Keratinocyte (primary cell): ENCODE measurements at regions not wholly inside any gene's neighbourhood (a gene's known extent, or its start where the extent isn't known, plus 50 kb on each side); places are given as distances from the start of the nearest gene placed in this dataset.

Source experiments
- DNase-seq: peaks from one replicate; pipeline ENCODE4 v3.0.0-alpha.2; 2011; ENCODE audit warnings: low read depth, missing footprints, low spot score
- FAIRE-seq: peaks from 2 replicates; lab custom pipeline; 2011; peaks lifted over from hg19 to GRCh38; lab: Jason Lieb, UNC
- H2AFZ ChIP-seq: 2 replicates; pipeline ENCODE4 v1.6.0; 2012; ENCODE audit warnings: low read length, control low read depth, inconsistent platforms; ENCODE audit not compliant: control insufficient read depth
- H3K27ac ChIP-seq: 2 replicates; pipeline ENCODE4 v1.5.1; 2011; ENCODE audit warnings: low read length; ENCODE audit not compliant: control insufficient read depth, insufficient read depth
- H3K27me3 ChIP-seq: 3 replicates; pipeline ENCODE4 v1.6.0; 2011; ENCODE audit warnings: low read length; ENCODE audit not compliant: control insufficient read depth, insufficient read depth; ENCODE audit errors: extremely low read depth
- H3K36me3 ChIP-seq, 2 experiments: 2 replicates in 1 of 2; 3 replicates in 1 of 2; pipeline ENCODE4 v1.5.1; 2011; ENCODE audit warnings: low read length in 2 of 2, mild to moderate bottlenecking in 1 of 2; ENCODE audit not compliant: control insufficient read depth in 2 of 2, insufficient read depth in 2 of 2; ENCODE audit errors: extremely low read depth in 1 of 2
- H3K4me1 ChIP-seq: 3 replicates; pipeline ENCODE4 v1.5.1; 2011; ENCODE audit warnings: low read length; ENCODE audit not compliant: control insufficient read depth, insufficient read depth; ENCODE audit errors: extremely low read depth
- H3K4me2 ChIP-seq: 3 replicates; pipeline ENCODE4 v1.6.0; 2011; ENCODE audit warnings: low read depth, low read length; ENCODE audit not compliant: control insufficient read depth, insufficient read depth; ENCODE audit errors: extremely low read depth
- H3K4me3 ChIP-seq, 3 experiments: fragments of 200-600 bp in 1 of 3; sonication (generic) in 1 of 3; 2 replicates in 2 of 3; 3 replicates in 1 of 3; pipeline ENCODE4 v1.5.1; 2011 to 2016; ENCODE audit warnings: low read length in 3 of 3, mild to moderate bottlenecking in 3 of 3, control low read depth in 2 of 3, inconsistent platforms in 1 of 3, low read depth in 1 of 3, mixed read lengths in 1 of 3, mixed run types in 1 of 3, moderate library complexity in 1 of 3; ENCODE audit not compliant: control insufficient read depth in 2 of 3, insufficient read depth in 2 of 3; ENCODE audit errors: extremely low read depth in 1 of 3
- H3K79me2 ChIP-seq: 2 replicates; pipeline ENCODE4 v1.6.0; 2012; ENCODE audit warnings: low read length; ENCODE audit not compliant: control insufficient read depth, insufficient read depth
- H3K9ac ChIP-seq: 3 replicates; pipeline ENCODE4 v1.6.0; 2011; ENCODE audit warnings: low read length; ENCODE audit not compliant: control insufficient read depth, insufficient read depth; ENCODE audit errors: extremely low read depth
- H3K9me1 ChIP-seq: 3 replicates; pipeline ENCODE4 v1.6.0; 2011; ENCODE audit warnings: low read length; ENCODE audit not compliant: control insufficient read depth, insufficient read depth; ENCODE audit errors: extremely low read depth
- H3K9me3 ChIP-seq: 2 replicates; pipeline ENCODE4 v1.5.1; 2012; ENCODE audit warnings: low read depth, low read length; ENCODE audit not compliant: control insufficient read depth
- H4K20me1 ChIP-seq: 3 replicates; pipeline ENCODE4 v1.6.0; 2011; ENCODE audit warnings: low read length; ENCODE audit not compliant: control insufficient read depth, insufficient read depth; ENCODE audit errors: extremely low read depth
- CTCF ChIP-seq, 3 experiments: IDR thresholded peaks in 1 of 3; conservative IDR thresholded peaks in 1 of 3; optimal IDR thresholded peaks in 1 of 3; 2 replicates in 2 of 3; 3 replicates in 1 of 3; pipeline versions ENCODE3 to v1.5.1; 2011; ENCODE audit warnings: low read length in 3 of 3, mild to moderate bottlenecking in 3 of 3, moderate library complexity in 2 of 3, control low read depth in 1 of 3, inconsistent platforms in 1 of 3; ENCODE audit not compliant: insufficient read depth in 2 of 3; ENCODE audit errors: extremely low read depth in 1 of 3
- EZH2 ChIP-seq: IDR thresholded peaks from one replicate; pipeline ENCODE4 v1.6.1; 2012; ENCODE audit warnings: inconsistent platforms, mild to moderate bottlenecking, low read length, moderate library complexity
- dilution Hi-C: fragments of 300-500 bp; cut with MboI; formaldehyde crosslinking; loops from one replicate; pipeline ENCODE4 v1.7.0; 2020; ENCODE audit warnings: low sequenced_read_pairs; ENCODE audit not compliant: extremely low pct_ligation_motif_present

- Histone ChIP-seq H4K20me1 (no peaks in the 10 kb centered on the region), H2AFZ (no peak overlapping the region), H3K9ac (no peak overlapping the region), H3K36me3 (no peaks in the 10 kb centered on the region), H3K9me3 (no peaks in the 10 kb centered on the region), H3K9me1 (no peaks in the 10 kb centered on the region), H3K4me1 (peaks cover 3% of the 10 kb centered on the region), H3K4me2 (no peak overlapping the region), H3K27ac (no peak overlapping the region), H3K27me3 (no peaks in the 10 kb centered on the region), H3K79me2 (no peaks in the 10 kb centered on the region), H3K4me3 (no peak overlapping the region)
- FAIRE-seq: no peak
- TF ChIP-seq CTCF (optimal IDR thresholded peaks at IDR 0.05 in 1 of 3, IDR thresholded peaks at IDR 0.05 in 1 of 3, conservative IDR thresholded peaks at IDR 0.05 in 1 of 3; ENCODE audit: extremely low read depth in 1 of 3, insufficient read depth in 2 of 3, low read length in 3 of 3) (no peak), EZH2 (no peak)
- DNase-seq: no peak
- dilution Hi-C loops: no loop called here
Measured at GRCh38 chr2:120600335-120600734, 135.3 kb upstream of the GLI2 start.

- no peak for FAIRE-seq
Measured at GRCh38 chr2:120600786-120601185, 134.9 kb upstream of the GLI2 start.

More at GRCh38 chr2:120600786-120601185, 134.9 kb upstream of the GLI2 start:
- Histone ChIP-seq H3K36me3 (no peaks in the 10 kb centered on the region), H3K4me3 (no peak overlapping the region), H3K27me3 (no peaks in the 10 kb centered on the region), H3K79me2 (no peaks in the 10 kb centered on the region), H4K20me1 (no peaks in the 10 kb centered on the region), H3K9ac (no peak overlapping the region), H2AFZ (no peak overlapping the region), H3K9me1 (no peaks in the 10 kb centered on the region), H3K9me3 (no peaks in the 10 kb centered on the region), H3K4me2 (no peak overlapping the region), H3K27ac (no peak overlapping the region), H3K4me1 (peaks cover 3% of the 10 kb centered on the region)
- dilution Hi-C loops: no loop called here
- TF ChIP-seq EZH2 (no peak), CTCF (optimal IDR thresholded peaks at IDR 0.05 in 1 of 3, IDR thresholded peaks at IDR 0.05 in 1 of 3, conservative IDR thresholded peaks at IDR 0.05 in 1 of 3; ENCODE audit: extremely low read depth in 1 of 3, insufficient read depth in 2 of 3, low read length in 3 of 3) (no peak)
- DNase-seq: no peak
